Inferior parietal cortex (tissue), 1 donor: ENCODE measurements at regions not wholly inside any gene's neighbourhood (a gene's known extent, or its start where the extent isn't known, plus 50 kb on each side); places are given as distances from the start of the nearest gene placed in this dataset.
A peak's percentile ranks its signal among the peaks of the same experiment; 100 is the strongest.
"Not testable (repeated sequence)": the region's sequence is repeated elsewhere in the genome, so short reads cannot be mapped to it uniquely, and the experiment has no call there.

Source experiments
- DNase-seq: peaks from one replicate; pipeline ENCODE4 v3.0.0-alpha.2; 2016; ENCODE audit errors: extremely low spot score

GRCh38 chr5:84885485-84886258 is 501.0 kb upstream of the EDIL3 start:
- DNase-seq, result peak; percentile 20

- DNase-seq, result no peak
Measured at GRCh38 chr5:84881737-84882136, 497.1 kb upstream of the EDIL3 start.

GRCh38 chr5:84874196-84874595 is 489.5 kb upstream of the EDIL3 start:
- DNase-seq, result no peak

- DNase-seq, result no peak
Measured at GRCh38 chr5:84872768-84873167, 488.1 kb upstream of the EDIL3 start.

- no peak for DNase-seq
Measured at GRCh38 chr5:84870369-84870768, 485.7 kb upstream of the EDIL3 start.

- DNase-seq, result no peak
Measured at GRCh38 chr5:84869675-84870074, 485.0 kb upstream of the EDIL3 start.

GRCh38 chr5:84863936-84864335 is 479.3 kb upstream of the EDIL3 start:
- not testable (repeated sequence) for DNase-seq

- DNase-seq, result no peak
Measured at GRCh38 chr5:84863020-84863419, 478.3 kb upstream of the EDIL3 start.

- DNase-seq, result no peak
Measured at GRCh38 chr5:84862132-84862531, 477.5 kb upstream of the EDIL3 start.

- no peak for DNase-seq
Measured at GRCh38 chr5:84861306-84861705, 476.6 kb upstream of the EDIL3 start.

- DNase-seq, result no peak
Measured at GRCh38 chr5:84859056-84859455, 474.4 kb upstream of the EDIL3 start.

GRCh38 chr5:84831701-84832100 is 447.0 kb upstream of the EDIL3 start:
- DNase-seq, result no peak

- DNase-seq, result no peak
Measured at GRCh38 chr5:84830265-84830664, 445.6 kb upstream of the EDIL3 start.

GRCh38 chr5:84825606-84826005 is 440.9 kb upstream of the EDIL3 start:
- no peak for DNase-seq

GRCh38 chr5:84821924-84822323 is 437.2 kb upstream of the EDIL3 start:
- DNase-seq, result no peak

GRCh38 chr5:84817953-84818352 is 433.3 kb upstream of the EDIL3 start:
- no peak for DNase-seq

- DNase-seq, result no peak
Measured at GRCh38 chr5:84816746-84817547, 432.3 kb upstream of the EDIL3 start.

- no peak for DNase-seq
Measured at GRCh38 chr5:84816160-84816559, 431.5 kb upstream of the EDIL3 start.

- no peak for DNase-seq
Measured at GRCh38 chr5:84805473-84805872, 420.8 kb upstream of the EDIL3 start.

GRCh38 chr5:84796399-84796798 is 411.7 kb upstream of the EDIL3 start:
- no peak for DNase-seq

- DNase-seq, result no peak
Measured at GRCh38 chr5:84794486-84795035, 409.9 kb upstream of the EDIL3 start.

- no peak for DNase-seq
Measured at GRCh38 chr5:84791730-84792129, 407.1 kb upstream of the EDIL3 start.

- DNase-seq, result no peak
Measured at GRCh38 chr5:84791138-84791537, 406.5 kb upstream of the EDIL3 start.
